NCI-H2196 (cell line): ENCODE measurements at regions not wholly inside any gene's neighbourhood (a gene's known extent, or its start where the extent isn't known, plus 50 kb on each side); places are given as distances from the start of the nearest gene placed in this dataset.
"Not testable (repeated sequence)": the region's sequence is repeated elsewhere in the genome, so short reads cannot be mapped to it uniquely, and the experiment has no call there.

Experiments
- DNase-seq: peaks from one replicate; lab custom pipeline; 2025; ENCODE audit not compliant: unreplicated experiment; lab: John Stamatoyannopoulos, UW

DNA sequence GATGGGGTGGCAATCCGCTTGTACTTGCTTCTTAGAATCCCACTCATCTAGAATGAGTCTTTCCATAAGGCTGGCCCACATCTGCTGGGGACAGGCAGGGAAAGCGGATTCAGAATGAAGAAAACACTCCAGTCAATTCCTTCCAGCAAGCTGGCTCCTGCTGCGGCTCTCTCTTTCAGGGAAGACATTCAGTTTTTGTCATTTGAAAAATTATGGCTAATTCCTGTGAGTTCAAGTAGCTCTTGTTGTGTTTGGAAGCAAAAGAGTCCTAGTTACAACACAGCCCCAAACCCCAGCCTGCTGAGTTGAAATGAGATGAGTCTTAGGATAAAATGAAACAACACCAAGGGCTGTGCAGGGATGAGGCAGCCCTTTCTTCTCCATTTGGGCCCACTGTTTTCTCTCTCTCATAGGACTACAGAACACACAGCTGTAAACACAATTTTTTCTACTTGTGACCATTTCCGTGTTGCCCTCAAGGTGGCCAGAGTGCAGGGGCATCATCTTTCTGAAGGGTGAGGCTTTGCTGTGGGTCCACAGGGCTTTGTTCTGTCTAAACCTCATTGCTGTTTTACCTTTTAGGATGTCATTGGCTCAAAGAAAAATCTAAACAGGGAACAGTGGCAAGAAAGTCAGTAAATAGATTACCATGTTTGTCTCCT lies 90.8 kb upstream of the EEPD1 start:
- DNase-seq = no peak

- no peak for DNase-seq
Measured at GRCh38 chr7:36064676-36065075, 88.4 kb upstream of the EEPD1 start.

GRCh38 chr7:36065563-36066342 lies 87.3 kb upstream of the EEPD1 start:
- not testable (repeated sequence) for DNase-seq

- DNase-seq = no peak
Measured at GRCh38 chr7:36066343-36066664, 86.8 kb upstream of the EEPD1 start.

GRCh38 chr7:36070230-36070629 lies 82.8 kb upstream of the EEPD1 start:
- no peak for DNase-seq

- no peak for DNase-seq
Measured at GRCh38 chr7:36071605-36072004, 81.4 kb upstream of the EEPD1 start.

- no peak for DNase-seq
Measured at GRCh38 chr7:36072620-36073019, 80.4 kb upstream of the EEPD1 start.

DNA sequence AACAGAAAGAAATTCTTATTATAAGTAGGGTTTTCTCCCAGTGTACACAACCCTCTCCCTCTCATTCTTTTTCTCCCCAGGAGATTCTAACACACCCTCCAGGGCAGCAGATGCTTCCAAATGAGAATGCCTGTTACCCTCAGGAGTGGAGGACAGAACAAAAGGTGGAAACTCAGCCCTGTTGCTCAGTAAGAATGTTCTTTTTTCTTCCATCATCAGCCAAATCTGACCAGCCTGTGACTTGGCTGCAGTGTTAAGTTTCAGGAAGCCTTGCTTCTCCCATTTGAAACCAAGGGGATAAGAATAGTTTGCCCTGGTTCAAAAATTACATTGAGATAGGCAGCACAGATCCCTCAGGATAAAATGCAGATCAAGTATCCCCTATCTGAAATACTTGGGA lies 77.5 kb upstream of the EEPD1 start:
- DNase-seq = no peak

DNA sequence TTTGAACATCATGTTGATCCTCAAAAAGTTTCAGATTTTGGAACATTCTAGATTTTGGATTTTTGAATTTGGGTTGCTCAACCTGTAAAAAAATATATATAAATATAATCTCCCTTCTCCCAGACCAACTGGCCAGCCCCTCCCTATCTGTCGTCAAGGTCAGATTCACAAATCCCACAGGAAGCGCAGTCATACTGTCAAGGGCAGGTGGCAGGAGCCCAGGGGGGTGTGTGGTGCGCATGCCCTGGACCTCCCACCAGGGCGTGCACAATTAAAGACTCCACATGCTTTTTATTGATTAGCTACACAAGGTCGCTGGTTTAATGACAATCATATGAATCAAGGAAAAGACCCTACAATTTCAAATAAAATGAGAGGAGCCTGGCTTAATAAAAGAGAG lies 77.0 kb upstream of the EEPD1 start:
- DNase-seq = no peak

DNA sequence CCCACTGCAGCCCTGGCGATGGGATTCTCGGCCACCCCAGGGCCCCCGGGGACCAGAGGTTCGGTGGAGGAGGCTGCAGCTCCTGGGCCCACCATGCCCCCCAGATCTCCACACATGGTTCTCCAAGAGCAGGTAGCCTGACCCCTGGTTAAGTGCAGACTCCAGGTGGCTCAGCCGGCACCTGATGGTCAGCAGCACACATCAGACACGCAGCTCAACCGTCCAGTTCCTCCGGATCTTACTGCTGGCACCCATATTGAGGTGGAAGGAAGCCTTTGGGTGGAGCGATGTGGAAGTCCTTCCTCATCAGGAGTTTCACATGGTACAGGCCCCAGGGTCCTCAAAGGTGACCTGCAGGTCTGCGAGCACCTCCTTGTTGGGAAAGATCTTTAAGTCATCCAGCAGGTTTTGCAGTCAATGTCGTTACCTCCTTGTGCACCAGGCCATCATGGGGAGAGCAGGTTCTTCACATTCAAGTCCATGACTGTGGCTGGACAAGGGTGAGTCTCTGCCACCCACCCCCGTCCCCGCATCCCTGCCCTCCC lies 74.2 kb upstream of the EEPD1 start:
- DNase-seq = no peak

GRCh38 chr7:36079446-36080025 lies 73.5 kb upstream of the EEPD1 start:
- no peak for DNase-seq

DNA sequence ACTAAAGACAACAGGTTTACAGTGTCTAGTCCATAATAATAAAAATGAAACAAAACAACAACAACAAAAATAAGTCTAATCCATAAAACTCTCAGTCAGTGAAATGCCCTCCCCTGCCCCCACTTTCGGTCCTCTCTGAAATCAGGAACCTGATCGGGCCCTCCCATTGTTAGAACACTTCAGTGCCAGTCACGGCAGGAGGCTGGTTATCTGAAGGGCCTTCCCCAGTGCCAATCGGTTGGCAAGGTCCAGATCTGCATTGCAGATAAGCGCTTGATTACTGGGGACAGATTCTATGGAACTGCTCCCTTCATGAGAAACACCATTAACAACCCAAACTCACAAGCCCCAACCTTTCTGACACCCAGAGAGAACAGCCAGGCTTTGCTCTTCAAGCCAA lies 72.2 kb upstream of the EEPD1 start:
- DNase-seq = no peak

GRCh38 chr7:36082216-36082615 lies 70.8 kb upstream of the EEPD1 start:
- DNase-seq = no peak

- DNase-seq = no peak
Measured at GRCh38 chr7:36082910-36083309, 70.1 kb upstream of the EEPD1 start.

DNA sequence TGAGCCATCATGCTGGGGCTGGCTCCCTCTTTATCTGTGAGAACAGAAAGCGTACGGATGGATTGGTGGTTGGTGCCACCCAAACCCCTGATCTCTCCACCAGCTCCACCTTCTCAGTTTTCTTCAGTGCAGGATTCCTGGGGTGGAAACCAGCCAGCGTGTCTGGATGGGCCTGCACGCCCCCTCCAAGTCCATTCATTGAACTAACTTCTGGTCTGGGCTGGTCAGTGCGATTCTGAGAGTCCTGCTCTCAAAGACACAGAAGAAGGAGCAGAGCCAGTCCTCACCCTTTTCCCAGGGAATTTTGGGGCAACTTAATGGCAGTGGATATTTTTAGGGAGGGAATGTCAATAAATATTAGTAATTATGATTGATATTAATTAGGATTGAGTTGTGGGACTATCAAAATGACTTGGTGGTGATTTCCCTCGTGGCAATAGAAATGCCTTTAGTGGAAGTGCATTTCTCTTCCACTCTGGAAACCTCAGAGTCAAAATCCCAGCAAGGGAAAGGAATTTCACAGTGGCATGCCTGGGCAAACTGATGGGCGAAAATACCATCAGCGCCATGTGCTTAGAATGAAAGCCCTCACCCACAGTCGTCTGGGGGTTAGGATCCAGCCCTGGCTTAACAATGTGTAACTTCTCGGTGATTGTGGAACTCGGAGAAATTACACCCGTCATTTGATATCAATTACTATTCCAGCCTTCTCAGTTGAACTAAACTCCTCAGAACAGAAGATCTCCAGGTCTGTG lies 69.3 kb upstream of the EEPD1 start:
- DNase-seq = no peak

DNA sequence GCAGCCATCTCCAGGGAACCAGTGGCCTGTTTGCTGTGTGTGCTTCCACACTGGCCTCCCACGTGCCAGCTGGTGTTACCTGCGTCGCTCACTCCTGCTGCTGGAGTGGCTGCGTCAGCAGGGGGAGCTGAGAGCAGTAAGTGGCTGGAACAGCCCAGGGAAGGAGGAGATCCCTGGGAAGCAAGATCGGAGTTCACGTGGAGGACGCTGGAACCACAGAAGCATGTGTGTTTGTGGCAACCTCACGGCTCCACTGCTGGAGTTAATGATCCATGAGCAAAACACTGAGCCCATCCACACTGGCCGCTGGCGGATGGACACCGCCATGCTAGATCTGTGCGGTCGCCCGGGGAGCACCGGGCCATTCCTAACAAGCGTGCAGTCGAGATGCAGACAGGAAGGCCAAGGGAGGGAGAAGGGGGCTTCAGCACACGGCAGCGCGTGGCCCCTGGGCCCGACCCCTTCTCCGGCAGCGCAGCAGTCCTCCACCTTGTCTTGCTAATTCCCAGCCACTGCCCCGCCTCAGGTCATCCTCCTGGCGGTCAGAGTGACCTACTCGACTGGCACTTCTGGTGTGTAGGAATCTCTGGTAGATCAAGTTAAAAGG lies 68.5 kb upstream of the EEPD1 start:
- DNase-seq = no peak

- DNase-seq = no peak
Measured at GRCh38 chr7:36085096-36085495, 68.0 kb upstream of the EEPD1 start.

GRCh38 chr7:36086571-36086970 lies 66.5 kb upstream of the EEPD1 start:
- no peak for DNase-seq

- no peak for DNase-seq
Measured at GRCh38 chr7:36088553-36088952, 64.5 kb upstream of the EEPD1 start.

DNA sequence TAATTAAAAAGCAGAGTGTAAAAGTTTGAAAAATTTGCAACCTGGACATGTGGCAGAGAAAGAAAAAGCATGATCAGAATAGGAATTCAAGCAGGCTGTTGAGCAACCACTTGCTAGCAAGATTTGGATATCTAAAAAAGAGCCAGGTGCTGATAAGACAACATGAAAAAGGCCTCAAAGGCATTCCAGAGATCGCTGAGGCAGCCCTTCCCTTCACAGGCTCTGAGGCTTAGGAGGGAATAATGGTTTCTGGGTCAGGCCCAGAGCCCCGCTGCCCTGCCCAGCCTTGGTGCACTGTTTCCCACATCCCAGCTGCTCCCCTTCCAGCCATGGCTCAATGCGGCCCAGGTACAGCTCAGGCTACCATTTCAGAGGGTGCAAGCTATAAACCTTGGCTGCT lies 64.1 kb upstream of the EEPD1 start:
- DNase-seq = no peak
